ENCODE measurements at regions not wholly inside any gene's neighbourhood (a gene's known extent, or its start where the extent isn't known, plus 50 kb on each side); places are given as distances from the start of the nearest gene placed in this dataset.

DNA sequence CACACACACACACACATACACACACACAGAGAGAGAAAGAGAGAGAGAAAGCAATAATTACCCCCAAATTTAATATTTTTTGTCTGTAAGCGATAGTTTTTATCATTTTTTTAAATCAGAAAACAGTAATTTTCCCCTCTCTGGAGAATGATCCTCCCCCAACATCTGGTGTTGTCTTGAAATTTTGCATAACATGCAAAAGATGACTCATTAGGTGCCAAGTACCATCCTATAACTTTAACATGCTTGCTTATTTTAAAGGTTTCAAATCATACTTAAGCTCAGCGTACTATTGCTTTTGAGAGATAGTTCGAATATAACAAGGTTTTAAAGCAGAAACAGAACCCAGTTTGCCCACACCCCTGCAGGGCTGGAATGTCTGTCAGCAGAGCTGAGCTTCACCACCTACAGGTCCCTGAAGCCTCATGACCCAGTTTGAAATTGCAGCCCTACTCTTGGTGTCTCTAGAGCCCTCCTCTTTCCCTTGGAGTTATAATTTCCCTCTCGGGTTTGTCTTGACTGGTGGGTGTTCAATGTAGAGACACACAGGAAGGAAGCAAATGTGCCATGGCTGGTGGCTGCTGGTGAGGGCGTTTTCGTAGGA is 175.0 kb upstream of the HS3ST1 start:
- Histone ChIP-seq H3K27ac (no peak overlapping the region), H3K4me1 (no peaks in the 10 kb centered on the region), H3K27me3 (no peaks in the 10 kb centered on the region), H3K36me3 (no peaks in the 10 kb centered on the region), H3K9me3 (no peaks in the 10 kb centered on the region), H3K4me3 (no peak overlapping the region)
- ATAC-seq, result no peak
- in situ Hi-C loops (cut with MboI; ENCODE audit: low sequenced_read_pairs in 4 of 4) (no loop called here), intact Hi-C loops (cut with DNase I; ENCODE audit: low total_unique reads) (no loop called here)
- DNase-seq, result no peak
- TF ChIP-seq POLR2A (IDR thresholded peaks at IDR 0.05), result no peak
- TF ChIP-seq, protein P1, sequence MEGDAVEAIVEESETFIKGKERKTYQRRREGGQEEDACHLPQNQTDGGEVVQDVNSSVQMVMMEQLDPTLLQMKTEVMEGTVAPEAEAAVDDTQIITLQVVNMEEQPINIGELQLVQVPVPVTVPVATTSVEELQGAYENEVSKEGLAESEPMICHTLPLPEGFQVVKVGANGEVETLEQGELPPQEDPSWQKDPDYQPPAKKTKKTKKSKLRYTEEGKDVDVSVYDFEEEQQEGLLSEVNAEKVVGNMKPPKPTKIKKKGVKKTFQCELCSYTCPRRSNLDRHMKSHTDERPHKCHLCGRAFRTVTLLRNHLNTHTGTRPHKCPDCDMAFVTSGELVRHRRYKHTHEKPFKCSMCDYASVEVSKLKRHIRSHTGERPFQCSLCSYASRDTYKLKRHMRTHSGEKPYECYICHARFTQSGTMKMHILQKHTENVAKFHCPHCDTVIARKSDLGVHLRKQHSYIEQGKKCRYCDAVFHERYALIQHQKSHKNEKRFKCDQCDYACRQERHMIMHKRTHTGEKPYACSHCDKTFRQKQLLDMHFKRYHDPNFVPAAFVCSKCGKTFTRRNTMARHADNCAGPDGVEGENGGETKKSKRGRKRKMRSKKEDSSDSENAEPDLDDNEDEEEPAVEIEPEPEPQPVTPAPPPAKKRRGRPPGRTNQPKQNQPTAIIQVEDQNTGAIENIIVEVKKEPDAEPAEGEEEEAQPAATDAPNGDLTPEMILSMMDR (IDR thresholded peaks at IDR 0.05 in 4 of 5, conservative IDR thresholded peaks at IDR 0.05 in 1 of 5), result no peak

DNA sequence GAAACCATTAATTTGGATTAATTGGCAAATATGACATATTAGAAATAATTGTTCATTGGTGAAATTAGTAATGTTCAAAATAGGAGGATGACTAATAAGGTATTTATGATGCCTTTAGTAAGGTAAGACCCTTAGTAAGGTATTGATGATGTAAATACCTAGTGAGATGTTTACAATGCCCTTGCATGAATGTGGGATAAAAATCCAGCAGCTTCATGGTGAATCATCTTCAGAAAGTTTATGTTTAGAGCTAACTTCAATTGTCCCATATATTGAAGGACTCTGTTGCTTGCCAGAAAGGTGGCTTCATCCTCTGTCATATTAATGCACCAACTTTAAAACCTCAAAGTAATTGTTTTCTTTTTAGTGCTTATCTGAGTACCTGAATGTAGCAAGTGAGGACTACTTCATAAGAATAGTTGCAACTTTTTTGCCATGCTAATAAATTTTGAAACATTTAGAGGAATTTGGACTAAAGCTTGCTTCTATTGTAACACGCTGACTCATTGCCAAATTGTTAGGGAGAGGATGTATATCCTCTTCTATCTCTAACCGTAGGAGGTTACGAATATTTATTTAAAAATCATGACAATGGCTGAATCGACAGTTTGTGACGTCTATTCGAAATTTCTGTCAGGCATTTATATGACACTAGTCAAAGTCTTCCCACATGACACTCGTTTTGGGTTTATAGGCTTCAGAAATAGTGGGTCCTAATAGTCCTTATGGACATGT is 174.1 kb upstream of the HS3ST1 start:
- ATAC-seq (no peak), DNase-seq (no peak)
- in situ Hi-C loops (cut with MboI; ENCODE audit: low sequenced_read_pairs in 4 of 4), result no loop called here
- Histone ChIP-seq H3K36me3 (no peaks in the 10 kb centered on the region), H3K4me3 (no peak overlapping the region), H3K9me3 (no peaks in the 10 kb centered on the region), H3K4me1 (no peaks in the 10 kb centered on the region), H3K27ac (no peak overlapping the region), H3K27me3 (no peaks in the 10 kb centered on the region)
- TF ChIP-seq POLR2A (IDR thresholded peaks at IDR 0.05), result no peak
- TF ChIP-seq, protein P1 (IDR thresholded peaks at IDR 0.05 in 4 of 5, conservative IDR thresholded peaks at IDR 0.05 in 1 of 5), result no peak
- intact Hi-C loops (cut with DNase I; ENCODE audit: low total_unique reads), result no loop called here

DNA sequence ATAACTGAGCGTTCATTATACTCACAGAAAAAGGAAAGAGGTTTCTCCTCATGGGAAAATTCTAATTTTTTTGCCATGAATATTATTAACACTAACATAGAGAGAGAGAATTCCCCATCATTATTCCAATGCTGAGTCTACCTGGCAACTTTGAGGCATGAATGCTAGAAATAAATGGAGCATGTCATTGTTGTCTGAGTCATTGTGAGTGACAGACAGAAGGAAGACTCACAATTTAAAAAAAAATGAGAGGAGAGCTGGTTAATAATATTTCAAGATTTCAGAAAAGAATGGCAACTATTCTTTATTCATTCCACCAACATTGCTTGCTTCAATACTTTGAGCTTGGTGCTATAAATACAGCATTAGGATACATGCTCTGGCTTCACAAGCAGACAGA is 170.4 kb upstream of the HS3ST1 start:
- Histone ChIP-seq H3K36me3 (no peaks in the 10 kb centered on the region), H3K9me3 (no peaks in the 10 kb centered on the region), H3K4me3 (no peak overlapping the region), H3K27me3 (no peaks in the 10 kb centered on the region), H3K4me1 (no peaks in the 10 kb centered on the region), H3K27ac (no peak overlapping the region)
- DNase-seq (no peak), ATAC-seq (no peak)
- intact Hi-C loops (cut with DNase I; ENCODE audit: low total_unique reads) (no loop called here), in situ Hi-C loops (cut with MboI; ENCODE audit: low sequenced_read_pairs in 4 of 4) (no loop called here)
- TF ChIP-seq POLR2A (IDR thresholded peaks at IDR 0.05), result no peak
- TF ChIP-seq, protein P1 (IDR thresholded peaks at IDR 0.05 in 4 of 5, conservative IDR thresholded peaks at IDR 0.05 in 1 of 5), result no peak

DNA sequence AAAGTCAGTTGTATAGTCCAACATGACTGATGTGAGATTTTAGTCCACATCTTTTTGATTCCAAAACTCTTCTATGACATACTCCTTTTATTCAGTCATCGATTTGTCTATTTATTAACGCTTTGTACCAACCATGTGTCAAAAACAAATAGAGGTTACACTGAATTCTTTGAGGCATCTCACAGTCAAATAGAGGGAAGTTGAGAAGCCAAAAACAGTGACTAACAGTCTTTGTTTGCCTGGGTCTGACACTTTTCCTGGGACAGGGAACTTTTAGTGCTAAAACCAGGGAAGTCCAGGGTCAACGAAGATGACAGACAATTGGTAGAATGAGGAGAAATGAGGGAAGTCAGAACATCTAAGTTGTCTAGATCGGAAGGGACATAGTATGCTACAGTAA is 169.9 kb upstream of the HS3ST1 start:
- no peaks in the 10 kb centered on the region for H3K9me3 ChIP-seq
- in situ Hi-C loops (cut with MboI; ENCODE audit: low sequenced_read_pairs in 4 of 4) (no loop called here), intact Hi-C loops (cut with DNase I; ENCODE audit: low total_unique reads) (no loop called here)
- H3K27ac ChIP-seq, result no peak overlapping the region
- H3K4me1 ChIP-seq, result no peaks in the 10 kb centered on the region
- no peak for TF ChIP-seq POLR2A (IDR thresholded peaks at IDR 0.05)
- TF ChIP-seq, protein P1 (IDR thresholded peaks at IDR 0.05 in 4 of 5, conservative IDR thresholded peaks at IDR 0.05 in 1 of 5), result no peak
- no peaks in the 10 kb centered on the region for H3K27me3 ChIP-seq
- ATAC-seq, result no peak
- H3K4me3 ChIP-seq, result no peak overlapping the region
- DNase-seq, result no peak
- no peaks in the 10 kb centered on the region for H3K36me3 ChIP-seq
